Glutamatergic neuron (in vitro differentiated cells): ENCODE measurements at regions not wholly inside any gene's neighbourhood (a gene's known extent, or its start where the extent isn't known, plus 50 kb on each side); places are given as distances from the start of the nearest gene placed in this dataset.

Experiments
- DNase-seq: peaks from one replicate; pipeline ENCODE4 v3.0.0; 2022
- H3K27ac Mint-ChIP-seq: one replicate; pipeline ENCODE4 v1.8.0; 2020; ENCODE audit warnings: mild to moderate bottlenecking, mixed read lengths, inconsistent platforms; ENCODE audit not compliant: unreplicated experiment
- H3K27me3 Mint-ChIP-seq: one replicate; pipeline ENCODE4 v1.8.0; 2020; ENCODE audit warnings: mild to moderate bottlenecking, moderate library complexity, mixed read lengths, inconsistent platforms; ENCODE audit not compliant: unreplicated experiment
- H3K36me3 Mint-ChIP-seq: one replicate; pipeline ENCODE4 v1.8.0; 2020; ENCODE audit warnings: mild to moderate bottlenecking, mixed read lengths, inconsistent platforms; ENCODE audit not compliant: unreplicated experiment
- H3K4me1 Mint-ChIP-seq: one replicate; pipeline ENCODE4 v1.8.0; 2020; ENCODE audit warnings: mild to moderate bottlenecking, low read depth, mixed read lengths, inconsistent platforms; ENCODE audit not compliant: unreplicated experiment
- H3K4me3 Mint-ChIP-seq: one replicate; pipeline ENCODE4 v1.8.0; 2020; ENCODE audit warnings: mild to moderate bottlenecking, mixed read lengths, inconsistent platforms; ENCODE audit not compliant: unreplicated experiment
- H3K9me3 Mint-ChIP-seq: one replicate; pipeline ENCODE4 v1.8.0; 2020; ENCODE audit warnings: mild to moderate bottlenecking, moderate library complexity, mixed read lengths, inconsistent platforms; ENCODE audit not compliant: unreplicated experiment
- TF ChIP-seq, protein P1 (sequence below): fragments of 200-600 bp; sonication (generic); IDR thresholded peaks from one replicate; pipeline ENCODE4 v1.5.0; 2021; ENCODE audit not compliant: partially characterized antibody, unreplicated experiment

DNA sequence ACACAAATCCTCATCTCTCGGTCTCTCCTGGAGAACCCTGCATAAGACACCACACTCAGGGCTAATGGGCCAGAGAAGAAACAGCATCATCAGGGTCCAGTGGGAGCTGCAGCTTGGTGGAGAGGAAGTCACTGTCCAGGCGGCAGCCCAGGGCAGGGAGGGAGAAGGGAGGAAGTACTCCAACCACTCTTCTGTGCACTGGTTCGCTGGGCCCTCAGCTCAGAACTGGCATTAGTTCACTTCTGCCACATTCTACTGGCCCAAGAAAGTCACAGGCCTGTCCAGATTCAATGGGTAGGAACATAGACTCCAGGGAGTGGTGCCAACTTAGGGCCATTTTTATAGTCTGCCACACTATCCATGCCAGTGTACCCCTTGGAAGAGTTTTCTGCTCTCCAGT lies 169.0 kb downstream of the ABHD5 start:
- DNase-seq: no peak
- Mint-ChIP-seq H3K36me3 (no peaks in the 10 kb centered on the region), H3K27me3 (peaks cover 6% of the 10 kb centered on the region), H3K9me3 (no peaks in the 10 kb centered on the region), H3K4me3 (no peak overlapping the region), H3K4me1 (peaks cover 1% of the 10 kb centered on the region), H3K27ac (no peak overlapping the region)
- TF ChIP-seq, protein P1, sequence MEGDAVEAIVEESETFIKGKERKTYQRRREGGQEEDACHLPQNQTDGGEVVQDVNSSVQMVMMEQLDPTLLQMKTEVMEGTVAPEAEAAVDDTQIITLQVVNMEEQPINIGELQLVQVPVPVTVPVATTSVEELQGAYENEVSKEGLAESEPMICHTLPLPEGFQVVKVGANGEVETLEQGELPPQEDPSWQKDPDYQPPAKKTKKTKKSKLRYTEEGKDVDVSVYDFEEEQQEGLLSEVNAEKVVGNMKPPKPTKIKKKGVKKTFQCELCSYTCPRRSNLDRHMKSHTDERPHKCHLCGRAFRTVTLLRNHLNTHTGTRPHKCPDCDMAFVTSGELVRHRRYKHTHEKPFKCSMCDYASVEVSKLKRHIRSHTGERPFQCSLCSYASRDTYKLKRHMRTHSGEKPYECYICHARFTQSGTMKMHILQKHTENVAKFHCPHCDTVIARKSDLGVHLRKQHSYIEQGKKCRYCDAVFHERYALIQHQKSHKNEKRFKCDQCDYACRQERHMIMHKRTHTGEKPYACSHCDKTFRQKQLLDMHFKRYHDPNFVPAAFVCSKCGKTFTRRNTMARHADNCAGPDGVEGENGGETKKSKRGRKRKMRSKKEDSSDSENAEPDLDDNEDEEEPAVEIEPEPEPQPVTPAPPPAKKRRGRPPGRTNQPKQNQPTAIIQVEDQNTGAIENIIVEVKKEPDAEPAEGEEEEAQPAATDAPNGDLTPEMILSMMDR: no peak

- no peak for DNase-seq
- peaks cover 9% of the 10 kb centered on the region for H3K27me3 Mint-ChIP-seq
Measured at GRCh38 chr3:43861635-43862034, 170.9 kb downstream of the ABHD5 start.

GRCh38 chr3:43862470-43862869 lies 171.7 kb downstream of the ABHD5 start:
- no peak for DNase-seq
- Mint-ChIP-seq H3K27me3 (peaks cover 5% of the 10 kb centered on the region), H3K9me3 (peaks cover 2% of the 10 kb centered on the region), H3K36me3 (no peaks in the 10 kb centered on the region), H3K27ac (no peak overlapping the region), H3K4me1 (peaks cover 5% of the 10 kb centered on the region), H3K4me3 (no peak overlapping the region)
- TF ChIP-seq, protein P1: no peak

More at GRCh38 chr3:43861635-43862034, 170.9 kb downstream of the ABHD5 start:
- TF ChIP-seq, protein P1: no peak
- Mint-ChIP-seq H3K4me3 (no peak overlapping the region), H3K9me3 (no peaks in the 10 kb centered on the region), H3K27ac (no peak overlapping the region), H3K4me1 (peaks cover 1% of the 10 kb centered on the region), H3K36me3 (no peaks in the 10 kb centered on the region)

- H3K36me3 Mint-ChIP-seq: no peaks in the 10 kb centered on the region
- TF ChIP-seq, protein P1: no peak
- no peak overlapping the region for H3K27ac Mint-ChIP-seq
- DNase-seq: no peak
- H3K27me3 Mint-ChIP-seq: peaks cover 4% of the 10 kb centered on the region
- peaks cover 5% of the 10 kb centered on the region for H3K4me1 Mint-ChIP-seq
- no peak overlapping the region for H3K4me3 Mint-ChIP-seq
- H3K9me3 Mint-ChIP-seq: peaks cover 2% of the 10 kb centered on the region
Measured at GRCh38 chr3:43862992-43863805, 172.5 kb downstream of the ABHD5 start.
